Keratinocyte (primary cell): ENCODE measurements at regions not wholly inside any gene's neighbourhood (a gene's known extent, or its start where the extent isn't known, plus 50 kb on each side); places are given as distances from the start of the nearest gene placed in this dataset.

Source experiments
- EZH2 ChIP-seq: IDR thresholded peaks from one replicate; pipeline ENCODE4 v1.6.1; 2012; ENCODE audit warnings: inconsistent platforms, mild to moderate bottlenecking, low read length, moderate library complexity
- TF ChIP-seq, protein P1 (sequence below), 3 experiments: IDR thresholded peaks in 1 of 3; conservative IDR thresholded peaks in 1 of 3; optimal IDR thresholded peaks in 1 of 3; 2 replicates in 2 of 3; 3 replicates in 1 of 3; pipeline versions ENCODE3 to v1.5.1; 2011; ENCODE audit warnings: low read length in 3 of 3, mild to moderate bottlenecking in 3 of 3, moderate library complexity in 2 of 3, control low read depth in 1 of 3, inconsistent platforms in 1 of 3; ENCODE audit not compliant: insufficient read depth in 2 of 3; ENCODE audit errors: extremely low read depth in 1 of 3

DNA sequence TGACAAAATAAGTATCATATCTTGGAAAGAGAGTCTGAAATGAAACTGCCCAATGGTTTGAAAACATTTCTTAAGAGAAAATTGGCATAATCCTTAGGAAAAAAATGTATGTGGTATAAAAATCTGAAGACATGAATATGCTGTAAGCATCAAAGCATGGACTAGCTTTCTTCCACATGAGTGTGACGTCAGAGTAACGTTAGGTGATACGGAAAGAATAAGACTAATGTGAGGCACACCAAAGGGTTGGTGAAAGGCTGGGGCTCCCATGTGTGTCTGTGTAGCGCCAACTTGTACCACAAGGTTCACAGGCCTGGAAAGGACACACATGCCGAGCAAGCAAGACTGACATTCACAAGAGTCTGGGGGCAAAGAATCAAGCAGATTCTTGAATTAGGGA is 238.1 kb upstream of the GLI3 start:
- TF ChIP-seq, protein P1, sequence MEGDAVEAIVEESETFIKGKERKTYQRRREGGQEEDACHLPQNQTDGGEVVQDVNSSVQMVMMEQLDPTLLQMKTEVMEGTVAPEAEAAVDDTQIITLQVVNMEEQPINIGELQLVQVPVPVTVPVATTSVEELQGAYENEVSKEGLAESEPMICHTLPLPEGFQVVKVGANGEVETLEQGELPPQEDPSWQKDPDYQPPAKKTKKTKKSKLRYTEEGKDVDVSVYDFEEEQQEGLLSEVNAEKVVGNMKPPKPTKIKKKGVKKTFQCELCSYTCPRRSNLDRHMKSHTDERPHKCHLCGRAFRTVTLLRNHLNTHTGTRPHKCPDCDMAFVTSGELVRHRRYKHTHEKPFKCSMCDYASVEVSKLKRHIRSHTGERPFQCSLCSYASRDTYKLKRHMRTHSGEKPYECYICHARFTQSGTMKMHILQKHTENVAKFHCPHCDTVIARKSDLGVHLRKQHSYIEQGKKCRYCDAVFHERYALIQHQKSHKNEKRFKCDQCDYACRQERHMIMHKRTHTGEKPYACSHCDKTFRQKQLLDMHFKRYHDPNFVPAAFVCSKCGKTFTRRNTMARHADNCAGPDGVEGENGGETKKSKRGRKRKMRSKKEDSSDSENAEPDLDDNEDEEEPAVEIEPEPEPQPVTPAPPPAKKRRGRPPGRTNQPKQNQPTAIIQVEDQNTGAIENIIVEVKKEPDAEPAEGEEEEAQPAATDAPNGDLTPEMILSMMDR (optimal IDR thresholded peaks at IDR 0.05 in 1 of 3, IDR thresholded peaks at IDR 0.05 in 1 of 3, conservative IDR thresholded peaks at IDR 0.05 in 1 of 3; ENCODE audit: extremely low read depth in 1 of 3, insufficient read depth in 2 of 3, low read length in 3 of 3) = no peak
- no peak for TF ChIP-seq EZH2
